Sigmoid colon (tissue), 6 donors: ENCODE measurements at regions not wholly inside any gene's neighbourhood (a gene's known extent, or its start where the extent isn't known, plus 50 kb on each side); places are given as distances from the start of the nearest gene placed in this dataset.

Source experiments
- DNase-seq: peaks from one replicate; pipeline ENCODE4 v3.0.0-alpha.2; 2019
- H3K27ac ChIP-seq, 4 donors: fragments of 200-600 bp; sonication (generic); one replicate each; pipeline ENCODE4 v1.5.1; 2016 to 2019; ENCODE audit warnings: mild to moderate bottlenecking in 1 of 4
- H3K27me3 ChIP-seq, 3 donors: fragments of 200-600 bp; sonication (generic); one replicate each; pipeline ENCODE4 v1.5.1; 2019; ENCODE audit warnings: mild to moderate bottlenecking in 1 of 3
- H3K36me3 ChIP-seq, 4 donors: fragments of 200-600 bp; sonication (generic); one replicate each; pipeline ENCODE4 v1.5.1; 2016 to 2019
- H3K4me1 ChIP-seq, 4 donors: fragments of 200-600 bp; sonication (generic); one replicate each; pipeline ENCODE4 v1.5.1; 2017 to 2019
- H3K4me3 ChIP-seq, 4 donors: fragments of 200-600 bp; sonication (generic); one replicate each; pipeline ENCODE4 v1.5.1; 2017 to 2019; ENCODE audit warnings: mild to moderate bottlenecking in 2 of 4, moderate library complexity in 1 of 4
- H3K9me3 ChIP-seq, 4 donors: fragments of 200-600 bp in 3 of 4; sonication (generic) in 3 of 4; one replicate each; pipeline versions ENCODE4 v1.5.1 to v1.6.1; 2013 to 2019
- EP300 ChIP-seq, 4 donors: sonication (generic); formaldehyde crosslinking; IDR thresholded peaks; one replicate each; pipeline ENCODE4 v1.6.1; 2017; ENCODE audit warnings: antibody characterized with exemption in 4 of 4
- POLR2A ChIP-seq, 2 donors: fragments of 450-650 bp; IDR thresholded peaks; one replicate each; pipeline ENCODE4 v1.6.1; 2016; ENCODE audit warnings: antibody characterized with exemption in 2 of 2, mild to moderate bottlenecking in 2 of 2, moderate library complexity in 2 of 2
- POLR2AphosphoS5 ChIP-seq, 4 donors: sonication (generic); formaldehyde crosslinking; IDR thresholded peaks; one replicate each; pipeline ENCODE4 v1.6.1; 2017; ENCODE audit warnings: antibody characterized with exemption in 4 of 4
- WGBS, 2 donors: extraction: QIAGEN DNeasy Blood & Tissue Kit; methylation state at CpG; one replicate each; pipeline ENCODE4 v1.1.7; 2013; 5-methylcytosine and 5-hydroxymethylcytosine counted together
- intact Hi-C: fragments of 100-400 bp; cut with DNase I; formaldehyde crosslinking; loops from one replicate; pipeline ENCODE4 v1.15.1; 2023
- TF ChIP-seq, protein P1 (sequence below), 4 experiments: fragments of 450-650 bp in 3 of 4; fragments of 200-600 bp in 1 of 4; IDR thresholded peaks; one replicate each; pipeline ENCODE4 v1.5.1; 2016 to 2019; ENCODE audit warnings: antibody characterized with exemption in 4 of 4, mild to moderate bottlenecking in 3 of 4, moderate library complexity in 2 of 4
- donor health status: healthy with polysubstance abuse.
- donor health status: healthy.

DNA sequence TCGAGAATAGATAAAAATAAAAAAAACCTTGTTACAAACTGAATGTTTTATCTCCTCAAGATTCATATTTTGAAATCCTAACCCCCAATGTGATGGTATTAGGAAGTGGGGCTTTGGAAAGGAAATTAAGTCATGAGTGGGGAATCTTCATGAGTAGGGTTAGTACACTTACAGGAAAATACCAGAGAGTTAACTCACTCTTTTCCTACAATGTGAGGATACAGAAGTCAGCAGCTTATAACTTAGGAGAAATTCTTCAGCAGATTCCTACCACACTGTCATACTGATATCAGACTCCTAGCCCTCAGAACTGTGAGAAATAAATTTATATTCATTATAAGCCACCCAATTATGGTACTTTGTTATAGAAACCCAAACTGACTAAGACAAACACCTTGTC is 453.1 kb downstream of the GBE1 start:
- no peak overlapping the region for H3K27ac ChIP-seq
- no peaks in the 10 kb centered on the region for H3K4me1 ChIP-seq
- 97% methylated on average over 1 of the region's 1 CpG for WGBS, 2 donors
- H3K9me3 ChIP-seq: no peaks in the 10 kb centered on the region
- intact Hi-C loops: no loop called here
- H3K36me3 ChIP-seq: no peaks in the 10 kb centered on the region
- no peak overlapping the region for H3K4me3 ChIP-seq
- TF ChIP-seq POLR2AphosphoS5 (IDR thresholded peaks at IDR 0.05) (no peak), EP300 (IDR thresholded peaks at IDR 0.05) (no peak)
- H3K27me3 ChIP-seq: no peaks in the 10 kb centered on the region
- DNase-seq: no peak

DNA sequence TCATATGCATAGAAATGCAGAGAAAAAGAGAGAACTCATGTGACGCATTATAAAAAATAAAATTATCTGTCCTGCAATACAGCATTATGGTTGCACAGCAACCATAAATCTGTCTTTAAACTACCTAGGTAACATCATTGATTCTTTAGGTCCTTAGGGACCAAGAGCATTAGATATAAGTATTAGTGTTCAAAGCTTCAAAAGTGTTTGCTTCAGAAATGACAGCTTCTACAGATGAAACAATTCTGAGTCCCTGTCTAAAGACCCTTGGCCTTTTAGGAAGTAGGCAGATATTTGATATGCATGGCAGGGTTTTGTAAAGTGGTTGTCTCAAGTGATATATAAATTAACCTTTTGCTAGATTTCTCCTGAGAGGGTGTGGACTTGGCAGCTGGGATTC is 454.2 kb downstream of the GBE1 start:
- H3K4me3 ChIP-seq: no peak overlapping the region
- 97 to 100% methylated on average over 1 of the region's 1 CpG for WGBS, 2 donors
- no peak overlapping the region for H3K27ac ChIP-seq
- H3K4me1 ChIP-seq: no peaks in the 10 kb centered on the region
- intact Hi-C loops: no loop called here
- H3K9me3 ChIP-seq: no peaks in the 10 kb centered on the region
- TF ChIP-seq POLR2AphosphoS5 (IDR thresholded peaks at IDR 0.05): no peak
- TF ChIP-seq POLR2A (IDR thresholded peaks at IDR 0.05): no peak
- TF ChIP-seq, protein P1, sequence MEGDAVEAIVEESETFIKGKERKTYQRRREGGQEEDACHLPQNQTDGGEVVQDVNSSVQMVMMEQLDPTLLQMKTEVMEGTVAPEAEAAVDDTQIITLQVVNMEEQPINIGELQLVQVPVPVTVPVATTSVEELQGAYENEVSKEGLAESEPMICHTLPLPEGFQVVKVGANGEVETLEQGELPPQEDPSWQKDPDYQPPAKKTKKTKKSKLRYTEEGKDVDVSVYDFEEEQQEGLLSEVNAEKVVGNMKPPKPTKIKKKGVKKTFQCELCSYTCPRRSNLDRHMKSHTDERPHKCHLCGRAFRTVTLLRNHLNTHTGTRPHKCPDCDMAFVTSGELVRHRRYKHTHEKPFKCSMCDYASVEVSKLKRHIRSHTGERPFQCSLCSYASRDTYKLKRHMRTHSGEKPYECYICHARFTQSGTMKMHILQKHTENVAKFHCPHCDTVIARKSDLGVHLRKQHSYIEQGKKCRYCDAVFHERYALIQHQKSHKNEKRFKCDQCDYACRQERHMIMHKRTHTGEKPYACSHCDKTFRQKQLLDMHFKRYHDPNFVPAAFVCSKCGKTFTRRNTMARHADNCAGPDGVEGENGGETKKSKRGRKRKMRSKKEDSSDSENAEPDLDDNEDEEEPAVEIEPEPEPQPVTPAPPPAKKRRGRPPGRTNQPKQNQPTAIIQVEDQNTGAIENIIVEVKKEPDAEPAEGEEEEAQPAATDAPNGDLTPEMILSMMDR (IDR thresholded peaks at IDR 0.05): no peak
- no peak for TF ChIP-seq EP300 (IDR thresholded peaks at IDR 0.05)
- no peak for DNase-seq
- no peaks in the 10 kb centered on the region for H3K36me3 ChIP-seq
- H3K27me3 ChIP-seq: no peaks in the 10 kb centered on the region

DNA sequence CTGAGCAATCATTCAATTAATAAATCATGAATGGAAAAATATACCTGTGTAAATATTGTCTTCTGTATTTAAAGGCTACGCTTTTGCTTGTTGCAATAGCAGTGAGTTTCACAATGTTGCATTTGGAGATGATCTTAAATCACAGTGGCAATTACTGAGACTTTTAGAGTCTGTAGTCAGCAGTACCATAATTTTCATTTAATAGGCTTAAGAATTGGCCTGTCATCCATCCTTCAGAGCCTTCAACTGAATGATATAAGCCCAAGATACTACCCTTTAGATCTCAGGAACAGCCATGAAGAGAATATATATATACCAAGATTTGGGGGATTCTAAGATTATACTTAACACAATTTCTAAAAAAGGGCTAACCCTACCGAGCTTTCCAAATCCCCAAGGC is 458.1 kb downstream of the GBE1 start:
- TF ChIP-seq POLR2AphosphoS5 (IDR thresholded peaks at IDR 0.05) (no peak), POLR2A (IDR thresholded peaks at IDR 0.05) (no peak), EP300 (IDR thresholded peaks at IDR 0.05) (no peak)
- TF ChIP-seq, protein P1 (IDR thresholded peaks at IDR 0.05): no peak
- Histone ChIP-seq H3K9me3 (no peaks in the 10 kb centered on the region), H3K27ac (no peak overlapping the region), H3K27me3 (no peaks in the 10 kb centered on the region), H3K4me1 (no peaks in the 10 kb centered on the region), H3K4me3 (no peak overlapping the region), H3K36me3 (no peaks in the 10 kb centered on the region)
- 75 to 86% methylated on average over 2 of the region's 2 CpGs for WGBS, 2 donors
- no peak for DNase-seq
- intact Hi-C loops: no loop called here

DNA sequence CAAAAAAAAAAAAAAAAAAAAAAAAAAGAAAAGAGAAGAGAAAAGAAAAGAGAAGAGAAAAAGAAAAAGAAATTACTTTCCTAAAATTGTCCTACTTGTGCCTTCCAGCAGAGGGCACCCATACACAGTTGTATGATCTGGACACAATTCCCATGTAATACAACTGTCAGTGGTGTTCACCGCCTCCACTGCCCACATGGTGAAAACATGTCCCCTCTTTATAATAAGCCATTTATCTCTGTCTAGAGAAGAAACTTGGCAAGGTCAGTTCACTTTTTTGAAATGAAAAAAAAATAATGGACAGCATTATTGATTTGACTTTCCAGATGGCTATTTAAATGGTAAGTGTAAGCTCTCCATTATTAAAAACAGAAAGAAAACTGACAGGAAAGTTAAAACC is 459.4 kb downstream of the GBE1 start:
- WGBS, 2 donors: 10 to 34% methylated on average over 1 of the region's 1 CpG
- DNase-seq: no peak
- H3K36me3 ChIP-seq: no peaks in the 10 kb centered on the region
- no peaks in the 10 kb centered on the region for H3K27me3 ChIP-seq
- no peak overlapping the region for H3K4me3 ChIP-seq
- no peak overlapping the region for H3K27ac ChIP-seq
- H3K9me3 ChIP-seq: no peaks in the 10 kb centered on the region
- intact Hi-C loops: no loop called here
- H3K4me1 ChIP-seq: no peaks in the 10 kb centered on the region
- TF ChIP-seq, protein P1 (IDR thresholded peaks at IDR 0.05): peak in 3 of 4 experiments; percentile 40 to 47 (median 45)
- TF ChIP-seq EP300 (IDR thresholded peaks at IDR 0.05): no peak
- no peak for TF ChIP-seq POLR2AphosphoS5 (IDR thresholded peaks at IDR 0.05)
- no peak for TF ChIP-seq POLR2A (IDR thresholded peaks at IDR 0.05)

DNA sequence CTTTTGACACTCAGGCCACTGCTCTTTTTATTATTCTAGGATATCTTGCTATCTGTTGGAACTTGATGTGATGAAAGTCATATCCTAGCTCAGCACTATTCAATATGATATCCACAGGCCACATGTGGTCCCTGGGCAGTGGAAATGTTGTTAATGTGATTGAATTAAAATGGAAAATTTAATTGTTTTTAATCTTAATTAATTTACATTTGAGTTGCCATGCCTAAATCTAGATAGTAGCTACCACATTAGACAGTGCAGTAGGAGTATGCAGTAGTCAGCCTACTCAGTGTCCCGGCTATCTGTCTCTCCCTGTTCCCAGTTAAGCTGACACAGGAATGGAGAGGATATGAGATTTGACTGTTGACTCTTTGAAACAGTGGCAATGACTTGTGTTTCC is 460.2 kb downstream of the GBE1 start:
- no peaks in the 10 kb centered on the region for H3K36me3 ChIP-seq
- H3K27ac ChIP-seq: no peak overlapping the region
- intact Hi-C loops: no loop called here
- no peak overlapping the region for H3K4me3 ChIP-seq
- H3K27me3 ChIP-seq: no peaks in the 10 kb centered on the region
- no peaks in the 10 kb centered on the region for H3K9me3 ChIP-seq
- no peaks in the 10 kb centered on the region for H3K4me1 ChIP-seq
- no peak for DNase-seq
- no peak for TF ChIP-seq POLR2AphosphoS5 (IDR thresholded peaks at IDR 0.05)
- no peak for TF ChIP-seq EP300 (IDR thresholded peaks at IDR 0.05)
- no peak for TF ChIP-seq POLR2A (IDR thresholded peaks at IDR 0.05)
- TF ChIP-seq, protein P1 (IDR thresholded peaks at IDR 0.05): no peak
- 88 to 89% methylated on average over 1 of the region's 1 CpG for WGBS, 2 donors
